DOHH2 (cell line): ENCODE measurements at regions not wholly inside any gene's neighbourhood (a gene's known extent, or its start where the extent isn't known, plus 50 kb on each side); places are given as distances from the start of the nearest gene placed in this dataset.

Experiments
- H3F3A ChIP-seq: fragments of 200-600 bp; sonication (generic), shearing (Covaris generic); 2 replicates; pipeline ENCODE4 v1.6.0; 2016; ENCODE audit warnings: antibody characterized with exemption, mild to moderate bottlenecking; ENCODE audit not compliant: control insufficient read depth, insufficient read depth
- H3K27ac ChIP-seq: fragments of 200-600 bp; sonication (generic); 2 replicates; pipeline ENCODE4 v1.5.1; 2014; ENCODE audit warnings: low read depth, mild to moderate bottlenecking, low read length, moderate library complexity
- H3K27me3 ChIP-seq: fragments of 200-600 bp; sonication (generic); 2 replicates; pipeline ENCODE4 v1.6.1; 2014; ENCODE audit warnings: mild to moderate bottlenecking, low read length, mixed read lengths; ENCODE audit not compliant: control insufficient read depth
- H3K36me3 ChIP-seq: fragments of 200-600 bp; sonication (generic); 2 replicates; pipeline ENCODE4 v1.6.1; 2014; ENCODE audit warnings: mild to moderate bottlenecking, low read length, moderate library complexity, mixed read lengths; ENCODE audit not compliant: control insufficient read depth
- H3K4me1 ChIP-seq: fragments of 200-600 bp; sonication (generic); 2 replicates; pipeline ENCODE4 v1.6.1; 2014; ENCODE audit warnings: mild to moderate bottlenecking, low read length, mixed read lengths; ENCODE audit not compliant: control insufficient read depth
- H3K4me2 ChIP-seq: fragments of 200-600 bp; sonication (generic); 2 replicates; pipeline ENCODE4 v1.6.0; 2014; ENCODE audit warnings: mild to moderate bottlenecking, low read length, moderate library complexity
- H3K4me3 ChIP-seq: fragments of 200-600 bp; sonication (generic); 2 replicates; pipeline ENCODE4 v1.5.1; 2014; ENCODE audit warnings: mild to moderate bottlenecking, low read length, mixed read lengths
- H3K79me2 ChIP-seq: fragments of 200-600 bp; sonication (generic); 2 replicates; pipeline ENCODE4 v1.6.1; 2014; ENCODE audit warnings: mild to moderate bottlenecking, low read length, mixed read lengths; ENCODE audit not compliant: control insufficient read depth
- H3K9me2 ChIP-seq: fragments of 200-600 bp; sonication (generic); replicated peaks from 2 replicates; pipeline ENCODE4 v1.6.1; 2014; ENCODE audit warnings: mild to moderate bottlenecking, low read length, mixed read lengths; ENCODE audit not compliant: control insufficient read depth
- H3K9me3 ChIP-seq: fragments of 200-600 bp; sonication (generic); 2 replicates; pipeline ENCODE4 v1.6.1; 2014; ENCODE audit warnings: antibody characterized with exemption, low read length, mixed read lengths; ENCODE audit not compliant: control insufficient read depth, insufficient read depth
- H4K20me1 ChIP-seq: fragments of 200-600 bp; sonication (generic); 2 replicates; pipeline ENCODE4 v1.6.0; 2014; ENCODE audit warnings: low read depth, mild to moderate bottlenecking, antibody characterized with exemption, low read length, moderate library complexity; ENCODE audit not compliant: control insufficient read depth, insufficient read depth
- EZH2phosphoT487 ChIP-seq: fragments of 200-600 bp; sonication (generic); IDR thresholded peaks from 2 replicates; pipeline ENCODE4 v1.6.1; 2017; ENCODE audit warnings: borderline replicate concordance, mild to moderate bottlenecking, antibody characterized with exemption, low read length, moderate library complexity, mixed read lengths
- TF ChIP-seq, protein P1 (sequence below): fragments of 200-600 bp; sonication (generic); IDR thresholded peaks from one replicate; pipeline ENCODE4 v1.5.1; 2014; ENCODE audit warnings: antibody characterized with exemption, mild to moderate bottlenecking, low read depth, low read length; ENCODE audit not compliant: poor library complexity, severe bottlenecking

- Histone ChIP-seq H3K4me3 (no peak overlapping the region), H3K36me3 (no peaks in the 10 kb centered on the region), H3K9me2 (no peaks in the 10 kb centered on the region), H3K9me3 (no peaks in the 10 kb centered on the region), H3K27ac (no peak overlapping the region), H3K79me2 (no peaks in the 10 kb centered on the region), H3K27me3 (no peaks in the 10 kb centered on the region), H3K4me2 (no peak overlapping the region), H4K20me1 (no peaks in the 10 kb centered on the region), H3K4me1 (no peaks in the 10 kb centered on the region), H3F3A (no peaks in the 10 kb centered on the region)
- no peak for TF ChIP-seq EZH2phosphoT487
- TF ChIP-seq, protein P1, sequence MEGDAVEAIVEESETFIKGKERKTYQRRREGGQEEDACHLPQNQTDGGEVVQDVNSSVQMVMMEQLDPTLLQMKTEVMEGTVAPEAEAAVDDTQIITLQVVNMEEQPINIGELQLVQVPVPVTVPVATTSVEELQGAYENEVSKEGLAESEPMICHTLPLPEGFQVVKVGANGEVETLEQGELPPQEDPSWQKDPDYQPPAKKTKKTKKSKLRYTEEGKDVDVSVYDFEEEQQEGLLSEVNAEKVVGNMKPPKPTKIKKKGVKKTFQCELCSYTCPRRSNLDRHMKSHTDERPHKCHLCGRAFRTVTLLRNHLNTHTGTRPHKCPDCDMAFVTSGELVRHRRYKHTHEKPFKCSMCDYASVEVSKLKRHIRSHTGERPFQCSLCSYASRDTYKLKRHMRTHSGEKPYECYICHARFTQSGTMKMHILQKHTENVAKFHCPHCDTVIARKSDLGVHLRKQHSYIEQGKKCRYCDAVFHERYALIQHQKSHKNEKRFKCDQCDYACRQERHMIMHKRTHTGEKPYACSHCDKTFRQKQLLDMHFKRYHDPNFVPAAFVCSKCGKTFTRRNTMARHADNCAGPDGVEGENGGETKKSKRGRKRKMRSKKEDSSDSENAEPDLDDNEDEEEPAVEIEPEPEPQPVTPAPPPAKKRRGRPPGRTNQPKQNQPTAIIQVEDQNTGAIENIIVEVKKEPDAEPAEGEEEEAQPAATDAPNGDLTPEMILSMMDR: no peak
These were observed 141.7 kb upstream of the COPS8 start for GRCh38 chr2:236943841-236944513.

DNA sequence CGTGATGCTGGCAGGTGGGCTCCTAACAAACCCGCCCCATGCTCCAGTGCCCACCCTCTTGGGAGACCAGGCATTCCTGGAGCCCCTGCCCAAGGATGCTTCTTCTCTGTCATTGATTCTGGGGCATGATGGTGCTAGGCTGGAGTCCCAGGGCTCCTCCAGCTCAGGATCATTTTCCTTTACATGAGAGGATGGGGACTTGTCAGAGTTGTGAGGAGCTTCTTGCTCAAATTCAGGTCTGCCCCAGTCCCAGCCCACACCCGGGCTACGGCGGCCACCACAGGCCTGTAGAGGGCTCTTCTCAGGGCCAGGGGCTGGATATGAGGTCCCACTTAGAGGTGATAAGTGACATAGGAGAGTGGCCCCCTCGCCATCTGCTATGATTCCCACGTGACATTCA lies 141.1 kb upstream of the COPS8 start:
- H3K4me1 ChIP-seq: no peaks in the 10 kb centered on the region
- H3K27me3 ChIP-seq: no peaks in the 10 kb centered on the region
- no peak overlapping the region for H3K4me3 ChIP-seq
- H4K20me1 ChIP-seq: no peaks in the 10 kb centered on the region
- H3K79me2 ChIP-seq: no peaks in the 10 kb centered on the region
- no peaks in the 10 kb centered on the region for H3K9me2 ChIP-seq
- no peaks in the 10 kb centered on the region for H3F3A ChIP-seq
- H3K27ac ChIP-seq: no peak overlapping the region
- H3K9me3 ChIP-seq: no peaks in the 10 kb centered on the region
- TF ChIP-seq, protein P1: no peak
- TF ChIP-seq EZH2phosphoT487: no peak
- H3K4me2 ChIP-seq: no peak overlapping the region
- no peaks in the 10 kb centered on the region for H3K36me3 ChIP-seq

GRCh38 chr2:236945431-236946016 lies 140.2 kb upstream of the COPS8 start:
- no peak for TF ChIP-seq EZH2phosphoT487
- TF ChIP-seq, protein P1: no peak

More at GRCh38 chr2:236945431-236946016, 140.2 kb upstream of the COPS8 start:
- Histone ChIP-seq H3K27me3 (no peaks in the 10 kb centered on the region), H3K9me3 (no peaks in the 10 kb centered on the region), H3F3A (no peaks in the 10 kb centered on the region), H3K4me1 (no peaks in the 10 kb centered on the region), H3K27ac (no peak overlapping the region), H4K20me1 (no peaks in the 10 kb centered on the region), H3K36me3 (no peaks in the 10 kb centered on the region), H3K79me2 (no peaks in the 10 kb centered on the region), H3K4me2 (no peak overlapping the region), H3K9me2 (no peaks in the 10 kb centered on the region), H3K4me3 (no peak overlapping the region)
